ENCODE measurements at regions not wholly inside any gene's neighbourhood (a gene's known extent, or its start where the extent isn't known, plus 50 kb on each side); places are given as distances from the start of the nearest gene placed in this dataset.
"Not testable (repeated sequence)": the region's sequence is repeated elsewhere in the genome, so short reads cannot be mapped to it uniquely, and the experiment has no call there.

DNA sequence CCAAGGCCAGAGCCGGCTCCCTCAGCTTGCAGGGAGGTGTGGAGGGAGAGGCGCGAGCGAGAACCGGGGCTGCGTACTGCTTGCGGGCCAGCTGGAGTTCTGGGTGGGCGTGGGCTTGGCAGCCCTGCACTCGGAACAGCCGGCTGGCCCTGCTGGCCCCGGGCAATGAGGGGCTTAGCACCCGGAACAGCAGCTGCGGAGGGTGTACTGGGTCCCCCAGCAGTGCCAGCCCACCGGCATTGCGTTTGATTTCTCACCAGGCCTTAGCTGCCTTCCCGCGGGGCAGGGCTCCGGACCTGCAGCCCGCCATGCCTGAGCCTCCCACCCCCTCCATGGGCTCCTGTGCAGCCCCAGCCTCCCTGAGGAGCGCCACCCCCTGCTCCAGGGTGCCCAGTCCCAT is 495.5 kb upstream of the PLXNA2 start:
- not testable (repeated sequence) for DNase-seq

DNA sequence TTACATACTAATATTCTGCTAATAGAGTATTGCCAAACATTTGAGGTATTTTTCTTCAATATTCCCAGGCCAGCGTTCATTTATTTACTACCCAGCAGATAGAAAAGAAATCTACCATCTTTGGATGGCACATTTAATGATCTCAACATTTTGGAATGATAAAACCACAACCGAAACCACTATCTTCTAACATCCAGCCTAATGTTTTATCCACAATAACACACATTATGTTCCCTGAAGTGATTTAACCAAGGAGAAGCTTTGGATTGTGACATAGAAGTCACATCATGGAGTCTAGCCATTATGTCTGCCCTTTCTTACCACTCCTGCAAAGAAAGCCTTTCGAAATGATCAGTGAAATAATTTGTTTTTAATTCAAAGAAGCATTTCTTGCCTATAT is 497.1 kb upstream of the PLXNA2 start:
- DNase-seq = no peak

GRCh38 chr1:208743361-208743760 is 499.2 kb upstream of the PLXNA2 start:
- no peak for DNase-seq

DNA sequence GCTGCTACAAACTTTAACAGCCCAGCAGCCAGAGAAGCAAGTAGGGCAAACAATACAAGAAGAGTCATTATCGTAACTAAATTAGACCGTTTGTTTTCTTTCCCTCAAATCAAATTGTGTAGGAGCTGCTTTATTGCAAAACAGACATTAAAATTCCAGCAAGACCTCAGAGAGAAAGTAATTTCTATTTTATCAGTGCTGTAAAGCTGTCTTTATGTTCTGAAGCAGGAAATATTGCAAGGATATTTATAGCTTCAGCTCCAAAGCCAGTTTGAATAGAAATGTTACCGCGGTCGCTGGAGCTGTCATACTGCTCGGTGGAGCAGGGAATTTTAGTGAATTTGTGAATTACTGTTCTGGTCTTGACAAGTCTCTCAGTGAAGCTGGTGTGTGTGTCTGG is 503.8 kb upstream of the PLXNA2 start:
- DNase-seq = no peak

DNA sequence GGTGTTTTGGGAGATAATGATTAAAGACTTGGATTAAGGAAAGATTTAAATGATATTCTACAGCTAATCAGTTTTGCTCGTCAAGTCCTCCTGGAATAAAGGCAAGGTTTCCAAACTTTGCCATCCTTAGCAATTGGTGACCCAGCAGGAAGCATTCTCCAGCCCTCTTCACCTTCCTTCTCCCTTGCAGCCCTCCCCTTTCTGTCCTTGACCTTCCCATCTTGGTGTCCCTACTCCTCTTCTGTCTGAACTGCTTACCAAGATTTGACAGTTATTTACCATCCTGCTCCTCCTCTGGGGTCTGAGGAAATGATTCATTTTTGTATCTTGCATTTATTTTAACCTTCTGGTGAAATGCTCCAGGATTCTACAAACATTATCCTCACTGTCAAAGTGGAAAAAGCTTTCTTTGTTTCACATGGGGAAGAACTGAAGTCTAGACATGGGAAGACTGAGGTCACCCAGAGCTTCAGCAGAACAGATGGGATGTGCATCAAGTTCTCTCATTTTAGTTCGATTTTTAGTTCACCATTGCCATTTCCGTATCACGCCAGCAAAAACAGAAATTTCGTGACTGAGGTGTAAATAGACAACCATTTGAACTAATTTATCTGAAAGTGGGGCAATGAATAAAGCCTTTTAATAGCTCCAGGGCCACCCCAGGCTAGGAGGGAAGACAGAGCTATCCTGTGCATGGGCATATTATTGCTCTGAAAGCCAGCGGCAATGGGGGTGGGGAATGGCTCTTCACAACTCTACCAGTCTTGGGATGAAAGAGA is 504.4 kb upstream of the PLXNA2 start:
- DNase-seq = no peak

DNA sequence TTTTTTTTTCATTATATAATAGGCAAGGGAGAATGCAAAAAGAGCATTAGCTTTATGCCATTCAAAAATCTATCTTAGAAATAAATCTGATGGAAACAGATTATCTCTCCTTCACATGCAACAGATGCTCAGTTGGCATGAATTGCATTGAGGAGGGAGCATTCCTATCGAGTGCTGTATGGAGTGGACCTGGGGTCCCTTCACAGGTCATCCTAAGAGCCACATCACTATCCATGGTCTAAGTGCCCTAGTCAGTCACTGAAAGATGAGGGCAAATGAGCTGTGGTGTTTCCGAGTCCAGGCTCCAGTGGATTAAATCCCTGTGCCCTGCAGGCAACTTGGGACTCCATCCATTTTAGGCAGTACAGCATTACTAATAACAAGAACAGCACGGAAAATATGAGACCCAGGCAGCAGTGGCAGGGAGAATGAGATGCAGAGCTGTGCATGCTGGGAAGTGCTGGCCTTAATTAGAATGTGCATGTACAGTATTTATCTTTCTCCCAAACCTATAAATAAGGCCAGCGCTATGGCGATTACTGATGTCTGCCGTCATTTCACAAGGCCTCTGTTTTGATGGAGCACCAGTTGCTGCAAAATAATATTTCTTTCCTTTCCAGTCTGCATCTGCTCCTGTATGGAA is 512.3 kb upstream of the PLXNA2 start:
- DNase-seq = no peak

DNA sequence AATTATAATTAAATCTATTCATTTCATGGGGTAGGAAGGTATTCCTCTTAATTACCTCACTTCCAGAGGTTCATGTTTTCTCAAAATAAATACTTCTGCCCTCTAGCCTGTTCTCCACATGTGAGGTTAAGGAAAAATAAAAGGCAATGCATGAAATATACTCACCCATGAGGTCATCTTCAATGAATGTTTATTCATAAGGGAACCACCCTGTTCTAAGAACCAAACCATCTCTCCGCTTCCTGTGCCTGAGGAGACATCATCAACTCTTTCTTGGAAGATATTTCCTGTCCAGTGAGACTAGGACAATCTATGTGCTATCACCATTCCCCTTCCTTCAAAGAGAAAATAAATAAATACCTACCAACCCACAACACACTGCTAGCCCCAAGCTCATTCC is 513.7 kb upstream of the PLXNA2 start:
- DNase-seq = no peak

GRCh38 chr1:208759255-208759654 is 515.1 kb upstream of the PLXNA2 start:
- no peak for DNase-seq

DNA sequence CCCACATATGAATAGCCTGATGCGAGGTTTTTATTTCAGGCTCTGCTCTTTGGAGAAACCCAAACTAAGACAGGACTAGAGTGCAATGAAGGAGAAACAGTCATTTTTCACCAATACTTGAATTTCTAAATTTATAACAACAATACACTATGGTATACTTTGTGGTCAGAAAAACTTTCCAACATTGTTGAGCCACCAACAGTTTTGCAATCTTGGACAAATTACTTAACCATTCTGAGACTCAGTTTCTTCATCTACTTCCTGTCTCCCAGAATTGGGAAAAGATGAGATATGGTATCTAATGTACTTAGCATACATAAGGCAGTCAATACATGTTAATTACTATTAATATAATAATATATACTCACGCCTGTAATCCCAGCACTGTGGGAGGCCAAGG is 519.8 kb upstream of the PLXNA2 start:
- DNase-seq = no peak

- DNase-seq = no peak
Measured at GRCh38 chr1:208766832-208767231, 522.6 kb upstream of the PLXNA2 start.

- no peak for DNase-seq
Measured at GRCh38 chr1:208767816-208768215, 523.6 kb upstream of the PLXNA2 start.

GRCh38 chr1:208772891-208773290 is 528.7 kb upstream of the PLXNA2 start:
- no peak for DNase-seq

DNA sequence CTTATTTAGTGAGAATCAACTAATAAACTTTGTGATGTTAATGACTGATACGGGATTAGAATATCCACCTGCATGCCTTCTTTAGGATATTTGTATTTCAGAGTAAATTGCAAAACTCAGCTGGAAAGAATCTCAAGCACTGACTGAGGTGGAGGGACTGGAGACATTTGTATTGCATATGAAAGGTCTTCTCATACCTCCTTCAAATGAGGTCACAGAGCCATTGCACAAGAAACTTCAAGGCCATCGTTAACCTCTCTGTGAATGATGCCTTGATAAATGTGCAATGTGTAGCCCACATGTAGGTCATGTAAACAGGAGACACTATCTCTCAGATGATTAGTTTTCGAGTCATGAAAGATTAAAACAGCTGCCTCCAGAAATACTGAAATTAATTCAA is 531.7 kb upstream of the PLXNA2 start:
- no peak for DNase-seq

- DNase-seq = no peak
Measured at GRCh38 chr1:208778417-208778816, 534.2 kb upstream of the PLXNA2 start.

DNA sequence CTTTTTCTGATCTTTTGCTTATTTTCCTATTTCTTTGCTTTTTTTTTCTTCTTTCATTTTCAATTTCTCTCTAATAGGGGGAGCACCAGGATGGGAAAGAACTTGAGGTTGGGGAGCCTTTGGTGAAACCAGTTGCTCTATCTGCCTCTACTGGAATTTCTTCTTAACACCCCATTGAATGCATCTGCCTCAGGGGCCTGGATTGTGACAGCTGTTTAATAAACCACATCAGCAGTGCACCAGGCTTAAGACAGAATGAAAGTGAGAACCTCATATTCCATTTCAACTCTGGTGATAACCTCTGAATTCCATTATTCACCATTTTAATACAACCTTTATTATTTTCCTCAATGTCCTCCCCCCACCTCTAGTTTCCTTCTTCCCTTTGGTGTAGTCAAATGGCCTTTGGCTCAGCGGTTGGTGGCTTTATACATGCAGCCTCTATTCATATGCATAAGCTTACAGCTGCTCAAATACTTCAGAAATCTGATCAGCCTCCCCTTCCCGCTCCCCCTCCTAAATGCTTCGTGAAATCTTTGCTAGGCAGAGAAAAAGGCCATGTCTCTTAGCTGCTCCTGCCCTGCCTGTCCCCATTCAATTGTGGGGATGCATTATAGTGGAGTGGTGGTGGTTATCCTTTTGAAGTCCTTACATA is 537.3 kb upstream of the PLXNA2 start:
- no peak for DNase-seq

- no peak for DNase-seq
Measured at GRCh38 chr1:208782186-208782585, 538.0 kb upstream of the PLXNA2 start.

DNA sequence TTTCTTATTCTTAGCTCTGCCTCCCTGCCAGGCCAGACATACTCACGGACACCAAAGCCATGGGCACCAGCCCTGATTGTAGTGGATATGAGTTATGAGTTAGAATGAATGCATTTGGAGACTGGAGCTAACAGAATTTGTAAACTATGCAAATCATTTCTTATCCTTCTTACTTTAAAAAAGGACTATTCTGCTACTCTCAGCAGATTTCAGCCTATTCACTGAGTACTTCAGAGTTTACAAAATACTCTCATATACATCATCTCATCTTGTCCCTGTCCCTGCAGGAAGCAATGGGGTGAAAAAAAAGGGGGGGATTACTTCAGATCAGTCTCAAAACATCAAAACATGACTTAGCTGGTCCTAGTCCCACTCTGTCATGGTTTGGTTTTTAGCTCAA is 541.4 kb upstream of the PLXNA2 start:
- DNase-seq = no peak

DNA sequence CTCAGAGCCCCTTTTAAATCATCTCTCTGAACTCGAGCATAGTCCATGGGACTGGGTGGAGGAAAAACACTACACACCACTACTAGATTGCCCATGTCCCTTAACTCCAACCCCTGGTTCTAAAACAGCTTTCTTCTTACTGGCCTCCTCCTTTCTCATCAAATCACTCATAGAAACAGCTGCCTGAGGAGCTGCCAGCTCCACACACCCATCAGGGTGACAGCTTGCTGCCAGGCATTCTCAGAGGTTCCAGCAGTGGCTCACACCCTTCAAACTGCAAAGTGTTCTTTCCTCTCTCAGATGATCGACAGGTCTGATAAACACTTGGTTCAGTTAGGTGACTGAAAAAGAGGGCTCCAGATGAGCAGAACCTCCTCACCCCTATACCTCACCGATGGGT is 543.0 kb upstream of the PLXNA2 start:
- DNase-seq = no peak

DNA sequence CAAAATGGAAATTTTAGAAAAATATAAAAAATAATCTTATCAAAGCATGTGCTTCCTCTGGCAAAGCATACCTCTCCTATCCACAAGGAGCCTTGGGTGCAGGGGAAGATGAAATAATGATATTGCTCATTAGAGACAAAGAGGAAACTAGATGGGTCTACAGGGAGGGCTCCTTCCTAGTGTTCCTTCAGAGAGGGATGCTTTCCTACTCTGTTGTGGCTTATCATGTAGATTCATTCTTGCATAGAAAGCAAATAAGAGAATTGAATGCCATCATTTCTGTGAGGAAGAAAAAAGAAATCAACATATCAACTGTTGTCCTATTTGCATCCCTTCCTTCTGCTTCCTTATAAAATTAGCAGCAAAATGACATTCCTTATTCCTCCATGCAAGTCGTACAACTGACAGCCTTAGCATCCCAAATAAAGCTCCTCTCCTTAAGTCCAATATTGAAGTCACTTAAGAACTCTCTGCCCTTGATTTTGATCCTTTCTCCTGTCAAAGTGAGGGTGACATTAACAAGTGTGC is 543.9 kb upstream of the PLXNA2 start:
- no peak for DNase-seq

GRCh38 chr1:208791456-208791855 is 547.3 kb upstream of the PLXNA2 start:
- DNase-seq = no peak

- DNase-seq = no peak
Measured at GRCh38 chr1:208793861-208794345, 549.7 kb upstream of the PLXNA2 start.

GRCh38 chr1:208799186-208799585 is 555.0 kb upstream of the PLXNA2 start:
- no peak for DNase-seq

DNA sequence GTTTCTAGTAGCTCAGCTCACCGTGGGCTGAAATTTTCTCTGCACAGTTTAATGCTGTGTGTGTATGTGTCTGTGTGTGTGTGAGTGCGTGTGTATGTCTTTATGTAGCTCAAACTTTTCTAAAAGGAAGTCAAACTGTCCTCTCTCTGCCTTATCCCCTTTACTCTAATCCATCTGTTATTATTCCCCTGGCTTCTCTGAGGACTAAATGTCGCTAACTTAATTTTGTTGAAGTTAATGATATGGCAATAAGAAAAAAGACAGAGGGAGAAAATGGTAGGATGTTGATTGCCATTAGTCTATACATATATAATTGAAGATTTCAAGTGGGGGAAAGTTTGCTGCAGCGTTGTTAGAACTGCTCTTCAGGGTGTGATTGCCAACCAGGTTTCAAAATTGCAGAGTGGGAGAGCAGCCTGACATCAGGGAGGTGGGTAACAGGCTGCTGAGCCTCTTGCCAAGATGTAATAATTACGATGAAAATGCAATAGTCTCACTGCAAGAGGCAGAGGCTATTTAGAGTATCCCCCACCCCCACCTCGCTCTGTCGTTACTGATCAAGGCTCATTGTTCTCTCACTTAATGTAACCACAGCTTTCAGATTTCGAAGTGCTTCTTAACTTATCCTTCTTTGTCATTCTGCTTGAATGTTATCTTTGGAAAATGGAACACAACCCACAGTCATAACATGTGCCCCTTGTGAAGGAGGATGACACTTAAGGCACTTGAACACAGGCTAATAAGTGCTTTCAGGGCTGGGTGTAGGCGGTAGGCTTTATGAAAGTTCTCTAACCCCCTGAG is 559.0 kb upstream of the PLXNA2 start:
- no peak for DNase-seq
